H1 (cell line): ENCODE measurements at regions not wholly inside any gene's neighbourhood (a gene's known extent, or its start where the extent isn't known, plus 50 kb on each side); places are given as distances from the start of the nearest gene placed in this dataset.

Experiments used
- ASH2L ChIP-seq: fragments of 200-600, 300-600 bp; sonication (generic); IDR thresholded peaks from one replicate; pipeline ENCODE4 v1.7.1; 2017; ENCODE audit warnings: low read length
- GABPA ChIP-seq: IDR thresholded peaks from 2 replicates; pipeline ENCODE4 v1.6.1; 2011; ENCODE audit warnings: mild to moderate bottlenecking, low read length, moderate library complexity, borderline replicate concordance; ENCODE audit not compliant: insufficient read depth
- KDM4A ChIP-seq: IDR thresholded peaks from one replicate; pipeline ENCODE4 v1.7.1; 2012; ENCODE audit warnings: low read depth, mild to moderate bottlenecking, moderate library complexity, low read length, inconsistent platforms; ENCODE audit not compliant: severe bottlenecking
- TAF1 ChIP-seq: IDR thresholded peaks from 2 replicates; pipeline ENCODE4 v1.6.1; 2011; ENCODE audit warnings: mild to moderate bottlenecking, low read depth, low read length
- TEAD4 ChIP-seq: IDR thresholded peaks from 2 replicates; pipeline ENCODE4 v1.6.1; 2012; ENCODE audit warnings: low read depth, low read length, inconsistent platforms, mixed read lengths
- ZNF274 ChIP-seq: IDR thresholded peaks from 2 replicates; pipeline ENCODE4 v1.7.0; 2012; ENCODE audit warnings: low read length, borderline replicate concordance; ENCODE audit errors: extremely low read depth

DNA sequence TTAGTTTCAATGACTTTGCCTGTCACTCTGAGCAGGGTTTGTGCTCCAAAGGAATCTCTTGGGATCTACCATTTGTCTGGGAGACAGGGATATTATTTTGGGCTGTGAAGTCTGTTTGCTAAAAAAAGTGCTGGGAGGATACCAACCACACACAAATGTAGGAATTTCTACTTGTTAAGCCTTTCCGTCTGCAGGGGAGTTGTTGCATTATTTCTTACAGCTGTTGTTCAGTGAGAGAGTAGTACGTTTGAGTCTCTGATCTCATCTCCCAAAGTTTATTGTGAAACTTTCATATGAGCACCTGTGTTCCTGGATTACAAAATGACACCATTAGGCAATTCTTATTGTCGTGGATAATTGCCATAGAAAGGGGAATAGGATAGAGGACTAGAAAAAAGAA is 78.3 kb upstream of the SEMA6A start (continued):
- TF ChIP-seq TAF1 (no peak), ZNF274 (no peak), TEAD4 (no peak), KDM4A (no peak), ASH2L (no peak), GABPA (no peak)
